Loucy (cell line): ENCODE measurements at regions not wholly inside any gene's neighbourhood (a gene's known extent, or its start where the extent isn't known, plus 50 kb on each side); places are given as distances from the start of the nearest gene placed in this dataset.

ENCODE experiments used
- CTCF ChIP-seq: fragments of 200-600 bp; sonication (generic); conservative IDR thresholded peaks from 2 replicates; pipeline ENCODE4 v1.5.1; 2014; ENCODE audit warnings: mild to moderate bottlenecking, antibody characterized with exemption, low read length
- EZH2phosphoT487 ChIP-seq: fragments of 200-600 bp; IDR thresholded peaks from 2 replicates; pipeline ENCODE4 v1.6.1; 2018; ENCODE audit warnings: antibody characterized with exemption, mild to moderate bottlenecking, moderate library complexity, borderline replicate concordance

- TF ChIP-seq CTCF (no peak), EZH2phosphoT487 (no peak)
These were observed 487.6 kb downstream of the ZWINT start for GRCh38 chr10:55873485-55873884.
